Activated naive CD4-positive, alpha-beta T cell (primary cell): ENCODE measurements at regions not wholly inside any gene's neighbourhood (a gene's known extent, or its start where the extent isn't known, plus 50 kb on each side); places are given as distances from the start of the nearest gene placed in this dataset.
"Not testable (repeated sequence)": the region's sequence is repeated elsewhere in the genome, so short reads cannot be mapped to it uniquely, and the experiment has no call there.

ENCODE experiments used
- DNase-seq, 4 experiments: peaks; one replicate each; lab custom pipeline; 2025; lab: John Stamatoyannopoulos, UW

- no peak for DNase-seq
These were observed 664.0 kb upstream of the EEF2KMT start for GRCh38 chr16:5761592-5761991.

DNA sequence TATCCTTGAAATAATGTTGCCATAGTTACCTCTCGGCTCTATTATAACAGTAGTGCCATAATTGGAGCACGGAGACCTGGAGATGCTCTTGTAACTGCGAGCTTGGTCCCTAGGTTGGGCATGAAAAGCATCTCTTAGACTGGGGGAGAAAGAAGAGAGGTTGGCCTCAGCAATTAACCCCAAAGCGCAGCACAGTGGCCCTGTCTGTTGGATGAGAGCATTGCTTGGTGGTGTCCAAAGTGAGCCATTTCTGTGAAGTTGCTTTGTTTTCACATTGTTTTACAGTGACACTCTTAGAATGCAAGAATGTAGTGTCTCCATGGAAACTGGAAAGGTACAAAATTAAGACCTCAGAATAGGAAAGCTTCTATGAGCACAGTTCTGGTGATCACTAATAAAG lies 660.7 kb upstream of the EEF2KMT start:
- DNase-seq: no peak

GRCh38 chr16:5756969-5757368 lies 659.4 kb upstream of the EEF2KMT start:
- DNase-seq: no peak

DNA sequence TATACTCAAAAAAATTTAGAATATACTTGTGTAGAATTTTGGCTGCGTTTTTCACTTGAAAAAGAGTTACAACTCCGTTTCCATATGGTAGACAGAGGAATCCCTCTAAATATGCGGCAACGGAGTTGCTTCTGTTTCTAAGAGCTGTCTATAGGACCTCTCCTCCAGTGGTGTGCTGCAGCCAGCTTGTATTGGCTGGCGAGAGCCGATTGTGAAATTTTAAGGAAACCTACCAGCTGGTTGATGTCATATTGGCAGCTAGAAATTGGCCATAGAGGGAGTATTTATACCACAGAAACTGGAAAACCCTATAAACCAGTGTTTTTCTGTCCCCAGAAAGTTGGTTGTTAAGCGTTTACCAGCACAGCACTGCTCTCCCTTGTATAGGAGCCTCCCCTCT lies 655.8 kb upstream of the EEF2KMT start:
- DNase-seq: no peak

DNA sequence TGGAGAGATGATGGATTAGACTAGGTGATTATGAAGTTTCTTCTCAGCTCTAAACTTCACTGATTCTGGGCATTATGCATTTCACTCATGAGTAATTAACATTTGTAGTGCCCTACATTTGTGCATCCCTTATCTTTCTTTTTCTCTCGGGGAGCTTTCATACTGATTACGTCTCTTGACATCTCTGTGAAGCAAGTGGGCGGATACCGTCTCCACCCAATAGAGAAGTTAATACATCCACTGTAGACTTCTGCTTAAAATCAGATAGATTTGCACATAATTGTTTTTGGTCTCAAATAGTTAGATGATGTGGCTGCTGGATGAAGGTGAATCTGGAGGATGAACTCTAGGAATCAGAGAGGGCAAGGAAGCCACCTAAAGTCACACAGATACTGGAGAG lies 653.6 kb upstream of the EEF2KMT start:
- DNase-seq: no peak

- not testable (repeated sequence) for DNase-seq
These were observed 652.8 kb upstream of the EEF2KMT start for GRCh38 chr16:5750439-5750838.

DNA sequence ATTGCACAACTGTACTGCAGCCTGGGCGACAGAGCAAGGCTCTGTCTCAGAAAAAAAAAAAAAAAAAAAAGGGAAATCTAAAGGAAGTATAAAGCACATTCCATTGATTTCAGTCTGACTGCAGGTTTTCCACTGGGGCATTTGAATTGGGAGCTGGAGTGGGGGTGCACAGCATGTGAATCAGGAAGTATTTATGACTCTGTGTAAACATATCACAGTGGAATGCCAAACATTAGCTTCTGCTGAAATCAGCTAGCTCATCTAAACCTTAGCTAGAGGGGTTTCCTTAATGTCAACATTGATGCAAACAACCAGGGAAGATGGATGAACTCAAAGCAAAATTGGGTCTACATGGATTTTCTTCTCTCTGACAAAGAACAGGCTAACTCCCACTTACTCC lies 641.0 kb upstream of the EEF2KMT start:
- no peak for DNase-seq

- DNase-seq: no peak
These were observed 638.8 kb upstream of the EEF2KMT start for GRCh38 chr16:5736209-5736930.

- no peak for DNase-seq
These were observed 637.8 kb upstream of the EEF2KMT start for GRCh38 chr16:5735444-5735843.

DNA sequence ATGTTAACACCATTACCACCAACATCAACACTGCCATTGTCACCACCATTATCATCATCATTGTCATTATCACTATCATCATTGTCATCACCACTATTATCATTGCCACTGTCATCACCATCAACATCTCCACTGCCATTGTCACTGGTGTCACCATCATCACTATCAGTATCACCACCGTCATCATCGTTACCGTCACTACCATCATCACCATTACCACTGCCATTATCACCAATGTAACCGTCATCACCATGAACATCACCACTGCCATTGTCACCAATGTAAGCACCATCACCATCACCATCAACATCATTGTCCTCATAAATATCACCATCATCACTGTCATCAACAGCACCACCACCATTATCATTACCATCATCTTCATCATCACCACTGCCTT lies 633.2 kb upstream of the EEF2KMT start:
- no peak for DNase-seq

GRCh38 chr16:5722116-5722619 lies 624.6 kb upstream of the EEF2KMT start:
- DNase-seq: no peak

DNA sequence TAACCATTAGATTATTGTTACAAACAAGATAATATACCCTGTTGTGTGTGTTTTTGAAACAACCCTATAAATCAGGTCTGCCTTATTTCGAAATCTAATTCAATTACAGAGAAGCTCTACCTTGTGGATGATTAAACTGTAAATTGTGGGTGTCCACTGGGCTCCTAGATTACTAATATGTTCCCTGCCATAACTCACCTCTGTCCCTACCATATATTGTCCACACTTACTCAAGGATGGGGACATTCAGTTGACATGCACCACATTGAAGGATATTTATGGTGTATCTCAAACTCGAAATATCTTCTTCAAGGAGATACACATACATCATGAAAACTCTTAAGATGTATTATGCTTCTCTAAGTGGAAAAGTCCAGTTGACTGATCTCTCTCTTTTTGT lies 617.6 kb upstream of the EEF2KMT start:
- no peak for DNase-seq

- no peak for DNase-seq
These were observed 612.3 kb upstream of the EEF2KMT start for GRCh38 chr16:5709889-5710288.

GRCh38 chr16:5706211-5706610 lies 608.6 kb upstream of the EEF2KMT start:
- DNase-seq: no peak

- no peak for DNase-seq
These were observed 606.7 kb upstream of the EEF2KMT start for GRCh38 chr16:5704271-5704670.

DNA sequence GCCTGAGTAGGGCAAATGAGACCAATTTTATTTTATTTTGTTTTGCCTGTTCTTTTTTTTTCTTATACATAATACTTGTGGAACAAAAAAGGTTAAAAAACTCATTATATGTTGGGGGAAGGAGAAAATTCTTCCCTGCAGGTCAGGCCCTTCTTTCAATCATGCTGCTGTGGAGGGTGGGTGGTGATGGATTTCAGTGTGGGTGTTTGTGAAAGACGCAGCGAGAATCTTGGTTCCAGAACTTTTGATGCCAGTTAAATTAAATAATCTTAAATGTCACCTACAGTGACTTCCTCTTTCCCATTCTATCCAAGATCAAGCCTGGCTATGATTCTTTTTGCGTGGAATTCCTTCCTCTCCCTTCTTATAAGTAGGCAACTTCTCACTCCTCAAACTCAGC lies 595.8 kb upstream of the EEF2KMT start:
- no peak for DNase-seq

DNA sequence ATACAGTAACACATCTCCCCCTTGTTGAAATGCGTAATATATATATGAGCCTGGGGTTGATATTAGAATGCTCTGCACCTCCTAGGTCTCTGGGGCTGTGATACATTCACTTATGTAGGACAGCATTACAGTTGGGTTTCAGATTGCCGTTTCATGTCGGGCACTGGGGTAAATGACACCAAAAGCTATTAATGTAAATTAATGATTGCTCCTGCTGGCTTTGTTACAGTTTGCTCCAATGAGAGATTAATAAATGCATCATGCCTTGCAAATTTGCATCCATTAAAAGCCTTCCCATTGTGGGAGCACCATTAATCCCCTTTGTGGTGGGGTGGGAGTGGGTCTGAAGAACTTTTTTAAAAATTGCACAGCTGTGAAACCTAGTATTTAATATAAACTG lies 584.4 kb upstream of the EEF2KMT start:
- no peak for DNase-seq

DNA sequence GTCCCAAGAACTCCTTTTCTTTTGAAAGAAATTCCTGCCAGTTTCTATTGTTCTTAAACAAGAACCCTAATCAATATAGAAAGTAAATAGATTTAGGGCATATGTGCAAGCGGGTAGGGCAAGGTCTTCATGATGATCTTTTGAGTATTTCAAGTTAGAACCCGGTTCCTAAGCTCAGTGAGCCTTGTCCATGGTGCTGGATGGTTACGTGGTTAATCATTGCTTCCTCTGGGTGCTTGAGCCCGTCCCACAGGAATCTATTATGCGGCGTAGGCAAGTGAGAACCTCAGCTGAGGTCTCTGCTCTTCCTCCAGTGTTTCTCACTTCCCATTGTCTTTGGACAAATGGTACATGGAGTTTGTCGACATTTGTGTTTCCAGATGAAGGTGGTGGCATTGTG lies 580.8 kb upstream of the EEF2KMT start:
- no peak for DNase-seq

- DNase-seq: no peak
These were observed 573.8 kb upstream of the EEF2KMT start for GRCh38 chr16:5671421-5671820.

DNA sequence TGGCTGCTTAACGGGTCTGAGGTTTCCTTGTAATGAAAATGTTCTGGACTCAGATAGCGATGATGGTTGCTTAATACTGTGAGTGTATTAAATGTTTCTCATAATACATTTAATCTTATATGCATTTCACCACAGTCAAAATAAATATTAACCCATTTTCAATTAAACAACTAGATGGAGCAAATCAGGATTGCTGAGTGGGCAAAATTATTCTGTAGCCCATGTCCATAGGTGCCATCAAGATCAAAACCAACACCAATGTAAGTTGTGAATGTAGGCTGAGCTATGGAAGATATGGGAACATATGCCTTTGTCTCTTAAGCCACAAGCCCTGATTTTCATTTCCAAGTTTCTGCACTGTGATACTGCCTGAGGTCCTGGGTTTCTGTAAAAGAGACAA lies 572.6 kb upstream of the EEF2KMT start:
- no peak for DNase-seq

- DNase-seq: no peak
These were observed 571.0 kb upstream of the EEF2KMT start for GRCh38 chr16:5668553-5668952.

- no peak for DNase-seq
These were observed 568.2 kb upstream of the EEF2KMT start for GRCh38 chr16:5665834-5666233.

GRCh38 chr16:5653789-5654188 lies 556.2 kb upstream of the EEF2KMT start:
- no peak for DNase-seq

DNA sequence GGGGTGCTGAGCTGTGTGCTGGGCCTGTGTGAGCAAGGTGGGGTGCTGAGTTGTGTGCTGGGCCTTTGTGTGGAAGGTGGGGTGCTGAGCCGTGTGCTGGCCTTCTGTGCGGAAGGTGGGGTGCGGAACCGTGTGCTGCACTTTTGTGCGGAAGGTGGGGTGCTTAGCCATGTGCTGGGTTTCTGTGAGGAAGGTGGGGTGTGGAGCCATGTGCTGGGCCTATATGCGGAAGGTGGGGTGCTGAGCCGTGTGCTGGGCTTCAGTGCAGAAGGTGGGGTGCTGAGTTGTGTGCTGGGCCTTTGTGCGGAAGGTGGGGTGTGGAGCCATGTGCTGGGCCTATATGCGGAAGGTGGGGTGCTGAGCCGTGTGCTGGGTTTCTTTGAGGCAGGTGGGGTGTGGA lies 555.4 kb upstream of the EEF2KMT start:
- no peak for DNase-seq
